ENCODE measurements at regions not wholly inside any gene's neighbourhood (a gene's known extent, or its start where the extent isn't known, plus 50 kb on each side); places are given as distances from the start of the nearest gene placed in this dataset.
A peak's percentile ranks its signal among the peaks of the same experiment; 100 is the strongest.

- H3K4me3 ChIP-seq = no peak overlapping the region
- ChIA-PET POLR2A (no interaction called here), CTCF (interaction anchor here (0.6 kb wide), 1 partner anchor 381 kb away, joined by 3 read pairs; no protein-coding TSS in a partner anchor), SMC1A (ENCODE audit: uncharacterized antibody, unreplicated experiment) (interaction anchor here (0.8 to 2.2 kb wide), 3 partner anchors 10 to 504 kb away, joined by 3 to 8 read pairs (median 3); no protein-coding TSS in a partner anchor), RAD21 (ENCODE audit: unreplicated experiment) (no interaction called here)
- 27% methylated on average over 5 of the region's 5 CpGs for WGBS (ENCODE audit: insufficient coverage, insufficient replicate concordance, low lambda C conversion rate, missing lambda C conversion rate)
- H3K27ac ChIP-seq (ENCODE audit: control insufficient read depth, insufficient read depth) = no peak overlapping the region
- H4K20me1 ChIP-seq (ENCODE audit: control insufficient read depth, insufficient read depth) = no peaks in the 10 kb centered on the region
- no peaks in the 10 kb centered on the region for H3K4me1 ChIP-seq (ENCODE audit: control insufficient read depth, insufficient read depth, low read length)
- TF ChIP-seq CTCF (IDR thresholded peaks at IDR 0.05 in 2 of 3, conservative IDR thresholded peaks at IDR 0.05 in 1 of 3; ENCODE audit: control insufficient read depth in 2 of 3, extremely low read depth in 1 of 3, insufficient read depth in 1 of 3, low read depth in 3 of 3, low read length in 3 of 3) (0 out of 6 replicates have a peak, but pooled peaks of 1 of the 3 experiments have one; percentile 6), SRF (IDR thresholded peaks at IDR 0.05; ENCODE audit: low read depth in 2 of 2, low read length in 2 of 2) (no peak), RAD21 (IDR thresholded peaks at IDR 0.05; ENCODE audit: insufficient read depth, low read depth, low read length) (0 out of 2 replicates have a peak, but pooled peaks have one; percentile 11)
- H3K9ac ChIP-seq (ENCODE audit: control insufficient read depth, insufficient read depth, low read length) = no peak overlapping the region
- no peaks in the 10 kb centered on the region for H3K27me3 ChIP-seq (replicated peaks in 1 of 2; ENCODE audit: control insufficient read depth in 2 of 2, insufficient read depth in 2 of 2, low read length in 1 of 2)
- intact Hi-C loops (cut with micrococcal nuclease; ENCODE audit: unreplicated experiment) (no loop called here), in situ Hi-C loops (cut with MboI) (no loop called here)
- H3K36me3 ChIP-seq (ENCODE audit: control insufficient read depth in 2 of 2, insufficient read depth in 2 of 2, low read length in 1 of 2) = no peaks in the 10 kb centered on the region
- BruUV-seq (replicated peaks) = no TSS peak
- no peaks in the 10 kb centered on the region for H3K9me3 ChIP-seq (replicated peaks; ENCODE audit: control insufficient read depth, insufficient read depth, low read length)
- ATAC-seq (no peak), FAIRE-seq (no peak), DNase-seq (ENCODE audit: low read depth, low spot score) (no peak)
- H2AFZ ChIP-seq (ENCODE audit: control insufficient read depth, low read depth, low read length) = no peak overlapping the region
- no peak overlapping the region for H3K4me2 ChIP-seq (ENCODE audit: control insufficient read depth, insufficient read depth)
- no peaks in the 10 kb centered on the region for H3K79me2 ChIP-seq (ENCODE audit: control insufficient read depth, insufficient read depth, low read length)
Measured at GRCh38 chr13:79901336-79901735, 420.4 kb downstream of the NDFIP2 start.

- Histone ChIP-seq H3K79me2 (ENCODE audit: control insufficient read depth, insufficient read depth, low read length) (no peaks in the 10 kb centered on the region), H3K9ac (ENCODE audit: control insufficient read depth, insufficient read depth, low read length) (no peak overlapping the region), H3K4me3 (no peak overlapping the region), H3K4me2 (ENCODE audit: control insufficient read depth, insufficient read depth) (no peak overlapping the region), H3K27me3 (replicated peaks in 1 of 2; ENCODE audit: control insufficient read depth in 2 of 2, insufficient read depth in 2 of 2, low read length in 1 of 2) (no peaks in the 10 kb centered on the region), H3K9me3 (replicated peaks; ENCODE audit: control insufficient read depth, insufficient read depth, low read length) (no peaks in the 10 kb centered on the region), H3K36me3 (ENCODE audit: control insufficient read depth in 2 of 2, insufficient read depth in 2 of 2, low read length in 1 of 2) (no peaks in the 10 kb centered on the region), H3K4me1 (ENCODE audit: control insufficient read depth, insufficient read depth, low read length) (no peaks in the 10 kb centered on the region), H2AFZ (ENCODE audit: control insufficient read depth, low read depth, low read length) (no peak overlapping the region), H4K20me1 (ENCODE audit: control insufficient read depth, insufficient read depth) (no peaks in the 10 kb centered on the region), H3K27ac (ENCODE audit: control insufficient read depth, insufficient read depth) (no peak overlapping the region)
- POLR2A ChIA-PET = no interaction called here
- 61% methylated on average over 1 of the region's 1 CpG for whole genome bisulfite sequencing (ENCODE audit: insufficient coverage, insufficient replicate concordance, low lambda C conversion rate, missing lambda C conversion rate)
- SMC1A ChIA-PET (ENCODE audit: uncharacterized antibody, unreplicated experiment) = interaction anchor here (1.1 to 2.2 kb wide), 2 partner anchors 11 to 35 kb away, joined by 3 to 8 read pairs; no protein-coding TSS in a partner anchor
- BruUV-seq (replicated peaks) = no TSS peak
- CTCF ChIA-PET = no interaction called here
- no peak for ATAC-seq
- RAD21 ChIA-PET (ENCODE audit: unreplicated experiment) = interaction anchor here (0.6 kb wide), 1 partner anchor 97 kb away, joined by 3 read pairs; no protein-coding TSS in a partner anchor
- TF ChIP-seq YBX1 (IDR thresholded peaks at IDR 0.05) (no peak), GABPA (IDR thresholded peaks at IDR 0.05; ENCODE audit: low read depth) (no peak), POLR2AphosphoS2 (IDR thresholded peaks at IDR 0.05; ENCODE audit: low read depth, low read length) (no peak)
- intact Hi-C loops (cut with micrococcal nuclease; ENCODE audit: unreplicated experiment) (no loop called here), in situ Hi-C loops (cut with MboI) (no loop called here)
- no peak for FAIRE-seq
- no peak for DNase-seq (ENCODE audit: low read depth, low spot score)
Measured at GRCh38 chr13:79900356-79900755, 419.4 kb downstream of the NDFIP2 start.

Measured in GM12878 (cell line).